Ishikawa (cell line): ENCODE measurements at regions not wholly inside any gene's neighbourhood (a gene's known extent, or its start where the extent isn't known, plus 50 kb on each side); places are given as distances from the start of the nearest gene placed in this dataset.

Source experiments
- CEBPB ChIP-seq: IDR thresholded peaks from 2 replicates; pipeline ENCODE4 v1.6.1; 2012
- CREB1 ChIP-seq: IDR thresholded peaks from 2 replicates; pipeline ENCODE4 v1.6.1; 2012; ENCODE audit warnings: low read depth
- EGR1 ChIP-seq: IDR thresholded peaks from 2 replicates; pipeline ENCODE4 v1.6.1; 2012
- EP300 ChIP-seq: IDR thresholded peaks from 2 replicates; pipeline ENCODE4 v1.6.1; 2012; ENCODE audit warnings: borderline replicate concordance
- FOXM1 ChIP-seq: IDR thresholded peaks from 2 replicates; pipeline ENCODE4 v1.6.1; 2012; ENCODE audit warnings: low read depth, borderline replicate concordance
- MAX ChIP-seq: IDR thresholded peaks from 2 replicates; pipeline ENCODE4 v1.6.1; 2012
- NFIC ChIP-seq: IDR thresholded peaks from 2 replicates; pipeline ENCODE4 v1.6.1; 2012
- RAD21 ChIP-seq: IDR thresholded peaks from 2 replicates; pipeline ENCODE4 v1.6.1; 2012; ENCODE audit warnings: low read depth
- REST ChIP-seq: IDR thresholded peaks from 2 replicates; pipeline ENCODE4 v1.6.1; 2012; ENCODE audit warnings: low read depth, mild to moderate bottlenecking
- TAF1 ChIP-seq: IDR thresholded peaks from 2 replicates; pipeline ENCODE4 v1.6.1; 2012; ENCODE audit warnings: low read depth, mild to moderate bottlenecking
- TCF12 ChIP-seq: IDR thresholded peaks from 2 replicates; pipeline ENCODE4 v1.6.1; 2012; ENCODE audit warnings: low read depth
- TEAD4 ChIP-seq: IDR thresholded peaks from 2 replicates; pipeline ENCODE4 v1.6.1; 2012
- USF1 ChIP-seq: IDR thresholded peaks from 2 replicates; pipeline ENCODE4 v1.6.1; 2012
- YY1 ChIP-seq: IDR thresholded peaks from 2 replicates; pipeline ENCODE4 v1.6.1; 2012; ENCODE audit warnings: low read depth
- ZBTB7A ChIP-seq: IDR thresholded peaks from 2 replicates; pipeline ENCODE4 v1.6.1; 2012; ENCODE audit warnings: low read depth

- TF ChIP-seq NFIC (no peak), REST (no peak), CREB1 (no peak), USF1 (no peak), YY1 (no peak)
Measured at GRCh38 chr13:91126806-91127205, 220.7 kb upstream of the MIR17HG start.

GRCh38 chr13:91127995-91128394 lies 219.5 kb upstream of the MIR17HG start:
- TF ChIP-seq YY1 (no peak), TAF1 (no peak)

GRCh38 chr13:91132381-91132780 lies 215.1 kb upstream of the MIR17HG start:
- TF ChIP-seq TCF12: no peak
- no peak for TF ChIP-seq TAF1
- TF ChIP-seq TEAD4: no peak
- no peak for TF ChIP-seq RAD21
- no peak for TF ChIP-seq FOXM1
- no peak for TF ChIP-seq MAX
- TF ChIP-seq ZBTB7A: no peak
- no peak for TF ChIP-seq REST
- TF ChIP-seq CREB1: no peak

GRCh38 chr13:91132786-91133185 lies 214.7 kb upstream of the MIR17HG start:
- TF ChIP-seq TCF12 (no peak), NFIC (no peak), EGR1 (no peak), ZBTB7A (no peak), USF1 (no peak), MAX (no peak), TEAD4 (no peak), CREB1 (no peak), TAF1 (no peak), YY1 (no peak), CEBPB (no peak), REST (no peak), RAD21 (no peak), FOXM1 (no peak), EP300 (no peak)

- no peak for TF ChIP-seq TEAD4
- no peak for TF ChIP-seq ZBTB7A
- TF ChIP-seq RAD21: peak; percentile 87
Measured at GRCh38 chr13:91133941-91134802, 213.3 kb upstream of the MIR17HG start.
